ENCODE measurements at regions not wholly inside any gene's neighbourhood (a gene's known extent, or its start where the extent isn't known, plus 50 kb on each side); places are given as distances from the start of the nearest gene placed in this dataset.

DNA sequence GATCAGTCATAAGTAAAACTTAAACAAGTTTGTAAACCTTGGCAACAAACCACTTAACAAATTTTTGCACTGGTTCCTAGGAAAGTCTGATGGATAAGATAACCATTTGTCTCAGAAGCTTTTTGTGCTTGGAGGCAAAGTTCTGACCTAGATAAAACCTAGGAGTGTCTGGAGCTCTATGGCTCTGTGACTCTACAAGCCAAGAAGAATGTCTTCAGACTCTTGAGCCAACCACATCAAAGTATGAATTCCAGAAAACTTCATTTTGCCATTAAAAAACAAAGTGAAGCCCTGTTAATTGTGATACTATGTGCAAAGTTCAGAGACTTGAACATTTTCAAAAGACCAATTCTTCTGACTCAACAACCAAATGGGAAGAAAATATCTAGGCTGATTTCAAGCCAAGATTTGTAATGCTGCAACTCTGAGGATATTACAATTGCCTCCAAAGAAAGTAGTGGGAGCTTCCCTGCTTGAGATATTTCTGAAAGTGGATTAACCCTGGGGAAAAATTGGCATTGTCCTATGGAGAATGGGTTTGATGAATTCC is 158.1 kb upstream of the FOXQ1 start:
- Histone ChIP-seq H3K4me3 (no peak overlapping the region), H3K79me2 (ENCODE audit: low read depth) (no peaks in the 10 kb centered on the region), H3K9me3 (ENCODE audit: low read depth) (no peaks in the 10 kb centered on the region), H3K36me3 (no peaks in the 10 kb centered on the region), H3K4me2 (no peak overlapping the region), H4K20me1 (ENCODE audit: low read depth) (no peaks in the 10 kb centered on the region), H3K27ac (no peak overlapping the region), H3F3A (ENCODE audit: low read depth) (no peaks in the 10 kb centered on the region), H3K27me3 (no peaks in the 10 kb centered on the region), H3K9ac (no peak overlapping the region), H2AFZ (replicated peaks) (no peak overlapping the region), H3K4me1 (no peaks in the 10 kb centered on the region)
- H3K27ac Mint-ChIP-seq: no peak overlapping the region
- H3K4me1 Mint-ChIP-seq: peaks cover 4% of the 10 kb centered on the region
- no peak for DNase-seq (ENCODE audit: low spot score)
- peaks cover 24% of the 10 kb centered on the region for H3K9me3 Mint-ChIP-seq
- no peaks in the 10 kb centered on the region for H3K36me3 Mint-ChIP-seq
- H3K4me3 Mint-ChIP-seq: no peak overlapping the region
- TF ChIP-seq EZH2phosphoT487 (IDR thresholded peaks at IDR 0.05): no peak
- TF ChIP-seq, protein P1, sequence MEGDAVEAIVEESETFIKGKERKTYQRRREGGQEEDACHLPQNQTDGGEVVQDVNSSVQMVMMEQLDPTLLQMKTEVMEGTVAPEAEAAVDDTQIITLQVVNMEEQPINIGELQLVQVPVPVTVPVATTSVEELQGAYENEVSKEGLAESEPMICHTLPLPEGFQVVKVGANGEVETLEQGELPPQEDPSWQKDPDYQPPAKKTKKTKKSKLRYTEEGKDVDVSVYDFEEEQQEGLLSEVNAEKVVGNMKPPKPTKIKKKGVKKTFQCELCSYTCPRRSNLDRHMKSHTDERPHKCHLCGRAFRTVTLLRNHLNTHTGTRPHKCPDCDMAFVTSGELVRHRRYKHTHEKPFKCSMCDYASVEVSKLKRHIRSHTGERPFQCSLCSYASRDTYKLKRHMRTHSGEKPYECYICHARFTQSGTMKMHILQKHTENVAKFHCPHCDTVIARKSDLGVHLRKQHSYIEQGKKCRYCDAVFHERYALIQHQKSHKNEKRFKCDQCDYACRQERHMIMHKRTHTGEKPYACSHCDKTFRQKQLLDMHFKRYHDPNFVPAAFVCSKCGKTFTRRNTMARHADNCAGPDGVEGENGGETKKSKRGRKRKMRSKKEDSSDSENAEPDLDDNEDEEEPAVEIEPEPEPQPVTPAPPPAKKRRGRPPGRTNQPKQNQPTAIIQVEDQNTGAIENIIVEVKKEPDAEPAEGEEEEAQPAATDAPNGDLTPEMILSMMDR (IDR thresholded peaks at IDR 0.05): no peak
- no peaks in the 10 kb centered on the region for H3K27me3 Mint-ChIP-seq (ENCODE audit: insufficient read depth, low read depth)

GRCh38 chr6:1146500-1146899 is 165.4 kb upstream of the FOXQ1 start:
- H3K9me3 ChIP-seq (ENCODE audit: low read depth): no peaks in the 10 kb centered on the region
- Mint-ChIP-seq H3K9me3 (no peaks in the 10 kb centered on the region), H3K4me3 (no peak overlapping the region), H3K4me1 (peaks cover 28% of the 10 kb centered on the region), H3K36me3 (no peaks in the 10 kb centered on the region), H3K27me3 (ENCODE audit: insufficient read depth, low read depth) (peaks cover 9% of the 10 kb centered on the region), H3K27ac (peak overlapping the region; percentile 36)
- TF ChIP-seq, protein P1 (IDR thresholded peaks at IDR 0.05): no peak
- TF ChIP-seq EZH2 (IDR thresholded peaks at IDR 0.05) (no peak), EZH2phosphoT487 (IDR thresholded peaks at IDR 0.05) (no peak)
- no peak overlapping the region for H3K4me3 ChIP-seq
- no peaks in the 10 kb centered on the region for H3F3A ChIP-seq (ENCODE audit: low read depth)
- H3K36me3 ChIP-seq: no peaks in the 10 kb centered on the region
- H3K27me3 ChIP-seq: no peaks in the 10 kb centered on the region
- no peak overlapping the region for H3K4me2 ChIP-seq
- no peak overlapping the region for H3K27ac ChIP-seq
- no peaks in the 10 kb centered on the region for H3K4me1 ChIP-seq
- H3K79me2 ChIP-seq (ENCODE audit: low read depth): no peaks in the 10 kb centered on the region
- H2AFZ ChIP-seq (replicated peaks): no peak overlapping the region
- no peak for DNase-seq (ENCODE audit: low spot score)
- H4K20me1 ChIP-seq (ENCODE audit: low read depth): no peaks in the 10 kb centered on the region
- H3K9ac ChIP-seq: no peak overlapping the region

GRCh38 chr6:1145768-1146218 is 166.1 kb upstream of the FOXQ1 start:
- Mint-ChIP-seq H3K27me3 (ENCODE audit: insufficient read depth, low read depth) (peaks cover 9% of the 10 kb centered on the region), H3K4me1 (peaks cover 28% of the 10 kb centered on the region), H3K36me3 (no peaks in the 10 kb centered on the region), H3K4me3 (no peak overlapping the region), H3K27ac (no peak overlapping the region), H3K9me3 (peaks cover 3% of the 10 kb centered on the region)
- H4K20me1 ChIP-seq (ENCODE audit: low read depth): no peaks in the 10 kb centered on the region
- no peaks in the 10 kb centered on the region for H3K36me3 ChIP-seq
- no peaks in the 10 kb centered on the region for H3K4me1 ChIP-seq
- no peak overlapping the region for H3K9ac ChIP-seq
- H3K27ac ChIP-seq: no peak overlapping the region
- H3F3A ChIP-seq (ENCODE audit: low read depth): no peaks in the 10 kb centered on the region
- H3K27me3 ChIP-seq: no peaks in the 10 kb centered on the region
- no peak overlapping the region for H2AFZ ChIP-seq (replicated peaks)
- TF ChIP-seq, protein P1 (IDR thresholded peaks at IDR 0.05): no peak
- no peak for TF ChIP-seq EZH2 (IDR thresholded peaks at IDR 0.05)
- no peak for TF ChIP-seq EZH2phosphoT487 (IDR thresholded peaks at IDR 0.05)
- no peak overlapping the region for H3K4me3 ChIP-seq
- no peaks in the 10 kb centered on the region for H3K79me2 ChIP-seq (ENCODE audit: low read depth)
- H3K4me2 ChIP-seq: no peak overlapping the region
- H3K9me3 ChIP-seq (ENCODE audit: low read depth): no peaks in the 10 kb centered on the region
- no peak for DNase-seq (ENCODE audit: low spot score)
